PC-3 (cell line): ENCODE measurements at regions not wholly inside any gene's neighbourhood (a gene's known extent, or its start where the extent isn't known, plus 50 kb on each side); places are given as distances from the start of the nearest gene placed in this dataset.

ENCODE experiments used
- ATAC-seq: fragments of 200-7000 bp; cut with Tn5 transposase; 2 replicates; pipeline ENCODE4 v1.9.1; 2020; ENCODE audit warnings: mild to moderate bottlenecking, moderate library complexity
- BruUV-seq: library from RNA; stranded (reverse); fragments of 400-500 nt; replicated peaks from 2 replicates; lab custom pipeline; 2021; lab: Mats Ljungman, UMichigan
- CTCF ChIA-PET: fragments of 300-600 bp; sonication (Branson Sonifier 250); formaldehyde crosslinking; loops from one replicate; lab custom pipeline; 2022; ENCODE audit warnings: antibody characterized with exemption; lab: Charles Lee
- POLR2A ChIA-PET: fragments of 300-600 bp; sonication (Branson Sonifier 250); formaldehyde crosslinking; loops from one replicate; lab custom pipeline; 2022; ENCODE audit warnings: antibody characterized with exemption; ENCODE audit not compliant: unreplicated experiment; lab: Charles Lee
- DNase-seq: peaks from one replicate; pipeline ENCODE4 v3.0.0-alpha.2; 2015
- H2AFZ ChIP-seq: fragments of 300-600 bp; sonication (generic); 2 replicates; pipeline ENCODE4 v1.6.0; 2016; ENCODE audit warnings: antibody characterized with exemption, low read length
- H3F3A ChIP-seq: fragments of 300-600 bp; sonication (generic); one replicate; pipeline ENCODE4 v1.6.0; 2017; ENCODE audit warnings: antibody characterized with exemption, low read length, control low read depth, mild to moderate bottlenecking; ENCODE audit not compliant: unreplicated experiment
- H3K27ac ChIP-seq: fragments of 300-600 bp; sonication (generic); 2 replicates; pipeline ENCODE4 v1.5.1; 2016; ENCODE audit warnings: mild to moderate bottlenecking, low read length
- H3K27me3 ChIP-seq: fragments of 300-600 bp; sonication (generic); 2 replicates; pipeline ENCODE4 v1.6.1; 2016; ENCODE audit warnings: low read length, mixed read lengths
- H3K36me3 ChIP-seq: fragments of 300-600 bp; sonication (generic); 2 replicates; pipeline ENCODE4 v1.6.1; 2016; ENCODE audit warnings: low read depth, mixed run types, low read length, mixed read lengths
- H3K4me1 ChIP-seq: fragments of 300-600 bp; sonication (generic); 2 replicates; pipeline ENCODE4 v1.5.1; 2016; ENCODE audit warnings: low read length; ENCODE audit not compliant: insufficient read depth
- H3K4me2 ChIP-seq: fragments of 300-600 bp; sonication (generic); 2 replicates; pipeline ENCODE4 v1.6.0; 2016; ENCODE audit warnings: low read length
- H3K4me3 ChIP-seq: fragments of 300-600 bp; sonication (generic); 2 replicates; pipeline ENCODE4 v1.5.1; 2016; ENCODE audit warnings: mild to moderate bottlenecking, low read length, mixed read lengths
- H3K79me2 ChIP-seq: fragments of 300-600 bp; sonication (generic); 2 replicates; pipeline ENCODE4 v1.6.1; 2017; ENCODE audit warnings: low read length, mixed read lengths
- H3K9ac ChIP-seq: fragments of 300-600 bp; sonication (generic); 2 replicates; pipeline ENCODE4 v1.6.0; 2016; ENCODE audit warnings: mild to moderate bottlenecking, low read length
- H3K9me2 ChIP-seq: fragments of 300-600 bp; sonication (generic); replicated peaks from 2 replicates; pipeline ENCODE4 v1.6.1; 2016; ENCODE audit warnings: mixed run types, low read length, mixed read lengths
- H3K9me3 ChIP-seq: fragments of 300-600 bp; sonication (generic); 2 replicates; pipeline ENCODE4 v1.6.1; 2016; ENCODE audit warnings: low read length, mixed read lengths
- H4K20me1 ChIP-seq: fragments of 300-600 bp; sonication (generic); 2 replicates; pipeline ENCODE4 v1.6.1; 2016; ENCODE audit warnings: low read length, mixed read lengths
- EZH2 ChIP-seq: fragments of 300-600 bp; sonication (generic); IDR thresholded peaks from one replicate; pipeline ENCODE4 v1.6.1; 2017; ENCODE audit warnings: antibody characterized with exemption, mild to moderate bottlenecking, low read length; ENCODE audit not compliant: unreplicated experiment
- EZH2phosphoT487 ChIP-seq: fragments of 300-600 bp; sonication (generic); IDR thresholded peaks from 2 replicates; pipeline ENCODE4 v1.6.1; 2018; ENCODE audit warnings: mild to moderate bottlenecking, antibody characterized with exemption, low read length, borderline replicate concordance
- intact Hi-C: fragments of 100-400 bp; cut with micrococcal nuclease; formaldehyde crosslinking; loops from 2 replicates; pipeline ENCODE4 v1.9.0; 2023
- TF ChIP-seq, protein P1 (sequence below): fragments of 300-600 bp; sonication (generic); conservative IDR thresholded peaks from 2 replicates; pipeline ENCODE4 v1.5.1; 2017; ENCODE audit warnings: antibody characterized with exemption, low read depth, mild to moderate bottlenecking, low read length

DNA sequence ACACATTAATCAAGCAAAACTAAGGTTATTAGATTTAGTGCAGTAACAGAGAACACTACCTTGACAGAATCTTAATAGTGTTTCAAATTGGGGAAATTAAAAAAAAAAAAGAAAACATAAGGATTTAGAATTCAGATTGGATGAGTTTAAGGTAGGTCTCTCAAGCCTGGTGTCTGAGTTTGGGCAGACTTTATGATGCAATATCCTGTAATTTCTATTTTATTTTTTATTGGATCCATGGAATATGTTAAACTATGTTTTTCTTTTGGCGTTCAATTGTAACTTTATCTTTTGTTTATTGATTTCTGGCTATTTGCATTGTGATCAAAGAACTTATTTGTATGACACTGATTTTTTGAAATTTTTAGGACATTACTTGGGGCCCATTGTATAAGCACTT, 394.1 kb upstream of the NETO1 start:
- CTCF ChIA-PET = no interaction called here

DNA sequence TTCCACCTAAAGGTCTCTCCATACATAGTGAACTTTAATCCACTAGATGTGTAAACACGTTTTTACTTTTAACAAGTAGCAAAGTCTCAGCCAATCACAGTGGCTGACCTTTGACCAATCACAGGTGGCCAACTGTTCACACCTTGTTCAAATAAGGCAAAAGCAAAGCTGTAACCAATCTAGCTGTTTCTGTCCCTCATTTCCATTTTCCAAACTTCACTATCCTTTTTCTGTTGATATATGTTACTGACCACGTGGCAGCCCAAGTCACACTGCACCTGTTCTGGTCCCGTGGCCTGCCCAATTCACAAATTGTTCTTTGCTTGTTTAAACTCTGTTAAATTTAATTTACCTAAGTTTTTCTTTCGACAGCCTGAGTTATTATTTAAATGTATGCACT, 393.5 kb upstream of the NETO1 start:
- H3F3A ChIP-seq = no peaks in the 10 kb centered on the region
- H3K9ac ChIP-seq = no peak overlapping the region
- H3K4me1 ChIP-seq = no peaks in the 10 kb centered on the region
- CTCF ChIA-PET = no interaction called here
- POLR2A ChIA-PET = no interaction called here
- no peak overlapping the region for H3K4me3 ChIP-seq
- intact Hi-C loops = no loop called here
- no peak for ATAC-seq
- H3K79me2 ChIP-seq = no peaks in the 10 kb centered on the region
- no TSS peak for BruUV-seq
- H3K27ac ChIP-seq = no peak overlapping the region
- TF ChIP-seq EZH2 (no peak), EZH2phosphoT487 (no peak)
- TF ChIP-seq, protein P1, sequence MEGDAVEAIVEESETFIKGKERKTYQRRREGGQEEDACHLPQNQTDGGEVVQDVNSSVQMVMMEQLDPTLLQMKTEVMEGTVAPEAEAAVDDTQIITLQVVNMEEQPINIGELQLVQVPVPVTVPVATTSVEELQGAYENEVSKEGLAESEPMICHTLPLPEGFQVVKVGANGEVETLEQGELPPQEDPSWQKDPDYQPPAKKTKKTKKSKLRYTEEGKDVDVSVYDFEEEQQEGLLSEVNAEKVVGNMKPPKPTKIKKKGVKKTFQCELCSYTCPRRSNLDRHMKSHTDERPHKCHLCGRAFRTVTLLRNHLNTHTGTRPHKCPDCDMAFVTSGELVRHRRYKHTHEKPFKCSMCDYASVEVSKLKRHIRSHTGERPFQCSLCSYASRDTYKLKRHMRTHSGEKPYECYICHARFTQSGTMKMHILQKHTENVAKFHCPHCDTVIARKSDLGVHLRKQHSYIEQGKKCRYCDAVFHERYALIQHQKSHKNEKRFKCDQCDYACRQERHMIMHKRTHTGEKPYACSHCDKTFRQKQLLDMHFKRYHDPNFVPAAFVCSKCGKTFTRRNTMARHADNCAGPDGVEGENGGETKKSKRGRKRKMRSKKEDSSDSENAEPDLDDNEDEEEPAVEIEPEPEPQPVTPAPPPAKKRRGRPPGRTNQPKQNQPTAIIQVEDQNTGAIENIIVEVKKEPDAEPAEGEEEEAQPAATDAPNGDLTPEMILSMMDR = no peak
- H3K9me2 ChIP-seq = no peaks in the 10 kb centered on the region
- H3K36me3 ChIP-seq = no peaks in the 10 kb centered on the region
- no peaks in the 10 kb centered on the region for H3K9me3 ChIP-seq
- no peak overlapping the region for H2AFZ ChIP-seq
- no peak overlapping the region for H3K4me2 ChIP-seq
- no peaks in the 10 kb centered on the region for H3K27me3 ChIP-seq
- no peaks in the 10 kb centered on the region for H4K20me1 ChIP-seq
- no peak for DNase-seq

More for the DNA sequence above, 394.1 kb upstream of the NETO1 start:
- no peaks in the 10 kb centered on the region for H3K27me3 ChIP-seq
- H3K27ac ChIP-seq = no peak overlapping the region
- H3K4me2 ChIP-seq = no peak overlapping the region
- H3K4me3 ChIP-seq = no peak overlapping the region
- no peak for ATAC-seq
- no peak overlapping the region for H2AFZ ChIP-seq
- DNase-seq = no peak
- no peaks in the 10 kb centered on the region for H3K79me2 ChIP-seq
- intact Hi-C loops = no loop called here
- no TSS peak for BruUV-seq
- POLR2A ChIA-PET = no interaction called here
- H3K36me3 ChIP-seq = no peaks in the 10 kb centered on the region
- H4K20me1 ChIP-seq = no peaks in the 10 kb centered on the region
- H3K4me1 ChIP-seq = no peaks in the 10 kb centered on the region
- H3K9ac ChIP-seq = no peak overlapping the region
- H3K9me2 ChIP-seq = no peaks in the 10 kb centered on the region
- H3F3A ChIP-seq = no peaks in the 10 kb centered on the region
- no peak for TF ChIP-seq EZH2
- TF ChIP-seq EZH2phosphoT487 = no peak
- TF ChIP-seq, protein P1 = no peak
- H3K9me3 ChIP-seq = no peaks in the 10 kb centered on the region

DNA sequence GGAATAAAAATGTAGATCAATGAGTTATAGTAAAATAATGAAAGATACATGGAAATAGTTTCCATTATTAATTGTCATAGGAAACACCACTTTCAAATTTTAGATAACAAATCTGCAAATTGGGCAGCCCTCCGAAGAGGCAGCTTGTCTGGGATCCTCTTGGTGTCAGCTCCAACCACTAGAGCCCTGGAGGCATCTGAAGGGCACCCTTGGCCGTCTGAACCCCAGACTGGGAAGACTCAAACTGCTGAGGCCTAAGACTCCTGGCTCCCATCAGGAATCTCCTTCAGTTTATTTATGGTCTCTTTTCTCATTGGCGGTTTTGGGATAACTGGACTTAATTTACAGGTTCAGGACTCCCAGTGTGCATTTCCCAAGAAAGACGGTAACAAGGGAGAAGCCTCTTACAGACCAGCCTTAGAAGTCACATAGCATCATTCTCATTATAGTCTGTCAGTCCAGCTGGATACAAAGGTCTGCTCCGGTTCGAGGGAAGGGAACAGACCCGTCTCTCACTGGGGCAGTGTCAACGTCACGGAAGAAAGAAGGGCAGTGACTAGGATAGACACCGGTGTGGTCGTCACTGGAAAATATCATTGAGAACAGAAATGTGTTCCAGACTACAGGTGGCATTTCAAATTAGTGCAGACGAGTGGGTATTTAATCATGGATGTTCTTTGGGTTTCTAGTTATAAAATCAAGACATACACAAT, 390.7 kb upstream of the NETO1 start:
- intact Hi-C loops = no loop called here
- Histone ChIP-seq H3K36me3 (no peaks in the 10 kb centered on the region), H3K9me3 (no peaks in the 10 kb centered on the region), H3K4me2 (no peak overlapping the region), H3K27me3 (no peaks in the 10 kb centered on the region), H3K79me2 (no peaks in the 10 kb centered on the region), H3K9ac (no peak overlapping the region), H3K4me1 (no peaks in the 10 kb centered on the region), H2AFZ (no peak overlapping the region), H3K9me2 (no peaks in the 10 kb centered on the region), H4K20me1 (no peaks in the 10 kb centered on the region), H3F3A (no peaks in the 10 kb centered on the region), H3K4me3 (no peak overlapping the region), H3K27ac (no peak overlapping the region)
- ChIA-PET CTCF (no interaction called here), POLR2A (no interaction called here)
- BruUV-seq = no TSS peak
- DNase-seq (no peak), ATAC-seq (no peak)
- TF ChIP-seq, protein P1 = no peak
- TF ChIP-seq EZH2 = no peak
- TF ChIP-seq EZH2phosphoT487 = no peak
